CD14-positive monocyte (primary cell): ENCODE measurements at regions not wholly inside any gene's neighbourhood (a gene's known extent, or its start where the extent isn't known, plus 50 kb on each side); places are given as distances from the start of the nearest gene placed in this dataset.

ENCODE experiments used
- DNase-seq, 3 donors: peaks; one replicate each; pipeline ENCODE4 v3.0.0-alpha.2; 2011 to 2022
- H2AFZ ChIP-seq: 2 replicates; pipeline ENCODE4 v1.6.0; 2012; ENCODE audit warnings: mild to moderate bottlenecking, low read depth, low read length, inconsistent platforms; ENCODE audit not compliant: insufficient read depth, poor library complexity, severe bottlenecking
- H3K27ac ChIP-seq, 2 donors: 1 replicate in 1 of 2; 2 replicates in 1 of 2; pipeline ENCODE4 v1.5.1; 2012 to 2013; ENCODE audit warnings: low read length in 2 of 2, control low read depth in 1 of 2, inconsistent platforms in 1 of 2, low read depth in 1 of 2, mild to moderate bottlenecking in 1 of 2
- H3K27me3 ChIP-seq, 2 donors: one replicate each; pipeline versions ENCODE4 v1.6.0 to v1.6.1; 2011 to 2013; ENCODE audit warnings: low read length in 2 of 2; ENCODE audit not compliant: control insufficient read depth in 2 of 2, insufficient read depth in 2 of 2
- H3K36me3 ChIP-seq, 2 donors: replicated peaks in 1 of 2; 1 replicate in 1 of 2; 2 replicates in 1 of 2; pipeline versions ENCODE4 v1.5.1 to v1.6.1; 2012 to 2013; ENCODE audit warnings: low read length in 2 of 2, control low read depth in 1 of 2, inconsistent platforms in 1 of 2, mild to moderate bottlenecking in 1 of 2; ENCODE audit not compliant: insufficient read depth in 2 of 2, control insufficient read depth in 1 of 2
- H3K4me1 ChIP-seq, 2 donors: 1 replicate in 1 of 2; 2 replicates in 1 of 2; pipeline versions ENCODE4 v1.5.1 to v1.6.1; 2012 to 2013; ENCODE audit warnings: low read length in 2 of 2, control low read depth in 1 of 2, inconsistent platforms in 1 of 2, mild to moderate bottlenecking in 1 of 2, moderate library complexity in 1 of 2; ENCODE audit not compliant: insufficient read depth in 2 of 2, control insufficient read depth in 1 of 2
- H3K4me2 ChIP-seq: replicated peaks from 2 replicates; pipeline ENCODE3; 2012; ENCODE audit warnings: low read length, moderate library complexity, mild to moderate bottlenecking; ENCODE audit not compliant: poor library complexity, severe bottlenecking; ENCODE audit errors: extremely low read depth
- H3K4me3 ChIP-seq, 3 experiments: fragments of 200-600 bp in 1 of 3; sonication (generic) in 1 of 3; replicated peaks in 1 of 3; 1 replicate in 2 of 3; 2 replicates in 1 of 3; pipeline ENCODE4 v1.5.1; 2011 to 2013; ENCODE audit warnings: low read length in 3 of 3, mild to moderate bottlenecking in 3 of 3, control low read depth in 2 of 3, low read depth in 2 of 3, inconsistent platforms in 1 of 3, moderate library complexity in 1 of 3
- H3K79me2 ChIP-seq: 2 replicates; pipeline ENCODE4 v1.6.0; 2012; ENCODE audit warnings: mild to moderate bottlenecking, control low read depth, inconsistent platforms, low read length, moderate library complexity; ENCODE audit not compliant: insufficient read depth
- H3K9ac ChIP-seq: 2 replicates; pipeline ENCODE4 v1.6.0; 2017; ENCODE audit warnings: low read length, mild to moderate bottlenecking; ENCODE audit not compliant: insufficient read depth, poor library complexity, severe bottlenecking
- H3K9me3 ChIP-seq, 2 donors: replicated peaks in 1 of 2; 1 replicate in 1 of 2; 2 replicates in 1 of 2; pipeline versions ENCODE4 v1.5.1 to v1.6.1; 2012 to 2013; ENCODE audit warnings: low read length in 2 of 2, control low read depth in 1 of 2; ENCODE audit not compliant: control insufficient read depth in 1 of 2, insufficient read depth in 1 of 2
- H4K20me1 ChIP-seq: 2 replicates; pipeline ENCODE4 v1.6.0; 2012; ENCODE audit warnings: mild to moderate bottlenecking, low read length, control low read depth, moderate library complexity; ENCODE audit not compliant: insufficient read depth
- H3K27ac Mint-ChIP-seq, 7 donors: one replicate each; pipeline ENCODE4 v1.8.0; 2020; ENCODE audit warnings: mild to moderate bottlenecking in 7 of 7, mixed read lengths in 7 of 7, moderate library complexity in 6 of 7, inconsistent platforms in 2 of 7
- H3K27me3 Mint-ChIP-seq, 3 donors: one replicate each; pipeline ENCODE4 v1.8.0; 2021 to 2022; ENCODE audit warnings: low read depth in 3 of 3, mild to moderate bottlenecking in 3 of 3, mixed read lengths in 3 of 3, moderate library complexity in 3 of 3, inconsistent platforms in 1 of 3
- H3K36me3 Mint-ChIP-seq, 2 donors: one replicate each; pipeline ENCODE4 v1.8.0; 2020; ENCODE audit warnings: mixed read lengths in 2 of 2, inconsistent platforms in 1 of 2, mild to moderate bottlenecking in 1 of 2
- H3K4me1 Mint-ChIP-seq: one replicate; pipeline ENCODE4 v1.8.0; 2020; ENCODE audit warnings: mild to moderate bottlenecking, mixed read lengths
- H3K4me3 Mint-ChIP-seq, 2 donors: one replicate each; pipeline ENCODE4 v1.8.0; 2020; ENCODE audit warnings: mild to moderate bottlenecking in 2 of 2, mixed read lengths in 2 of 2, moderate library complexity in 1 of 2
- H3K9me3 Mint-ChIP-seq, 7 donors: one replicate each; pipeline ENCODE4 v1.8.0; 2020 to 2022; ENCODE audit warnings: mixed read lengths in 7 of 7, mild to moderate bottlenecking in 6 of 7, moderate library complexity in 6 of 7, inconsistent platforms in 2 of 7
- WGBS: methylation state at CpG from one replicate; pipeline ENCODE4 v1.1.5; 2013; ENCODE audit warnings: missing lambda C conversion rate; ENCODE audit not compliant: insufficient coverage; 5-methylcytosine and 5-hydroxymethylcytosine counted together
- intact Hi-C, 2 donors: fragments of 100-400 bp; cut with micrococcal nuclease; formaldehyde crosslinking; loops; one replicate each; pipeline versions ENCODE4 v1.15.0 to v1.15.1; 2023
- TF ChIP-seq, protein P1 (sequence below): fragments of 200-600 bp; IDR thresholded peaks from one replicate; pipeline ENCODE4 v1.8.0; 2022; ENCODE audit warnings: antibody characterized with exemption, mild to moderate bottlenecking

DNA sequence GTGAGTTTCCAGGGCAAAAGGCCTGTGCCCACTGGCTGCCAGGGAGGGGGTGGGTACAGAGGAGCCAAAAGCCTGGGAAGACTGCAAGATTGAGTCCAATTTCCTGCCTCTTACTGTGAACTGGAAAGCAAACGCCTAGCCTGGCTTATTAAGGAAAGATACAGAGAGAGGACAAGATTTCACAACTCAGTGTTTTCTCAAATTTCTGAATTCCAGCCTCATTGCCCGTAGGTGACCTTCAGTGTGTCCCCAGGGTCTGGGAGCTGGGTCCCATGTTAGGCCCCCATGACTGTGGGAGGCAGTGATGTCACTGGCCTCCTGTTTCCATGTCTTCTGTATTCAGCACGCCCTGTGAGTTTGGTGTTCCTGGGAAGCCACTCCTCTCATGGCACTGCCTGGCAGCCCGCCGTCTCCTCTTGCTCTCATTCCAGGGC lies 60.6 kb upstream of the PTPN3 start:
- intact Hi-C loops = no loop called here
- Mint-ChIP-seq H3K4me3 (no peak overlapping the region), H3K27me3 (peaks cover 9 to 16% (median 12%) of the 10 kb centered on the region in 3 donors), H3K9me3 (peaks cover 0 to 5% (median 0%) of the 10 kb centered on the region in 7 donors), H3K27ac (no peak overlapping the region), H3K36me3 (no peaks in the 10 kb centered on the region), H3K4me1 (no peaks in the 10 kb centered on the region)
- no peak for DNase-seq
- H3K9ac ChIP-seq = no peak overlapping the region
- H3K79me2 ChIP-seq = no peaks in the 10 kb centered on the region
- H2AFZ ChIP-seq = no peak overlapping the region
- H3K27ac ChIP-seq = no peak overlapping the region
- 88% methylated on average over 4 of the region's 5 CpGs for WGBS
- no peaks in the 10 kb centered on the region for H3K4me1 ChIP-seq
- peaks cover 0 to 4% of the 10 kb centered on the region in 2 donors for H3K27me3 ChIP-seq
- H3K36me3 ChIP-seq = no peaks in the 10 kb centered on the region
- H4K20me1 ChIP-seq = no peaks in the 10 kb centered on the region
- H3K4me2 ChIP-seq = no peak overlapping the region
- no peak overlapping the region for H3K4me3 ChIP-seq
- H3K9me3 ChIP-seq = no peaks in the 10 kb centered on the region
- TF ChIP-seq, protein P1, sequence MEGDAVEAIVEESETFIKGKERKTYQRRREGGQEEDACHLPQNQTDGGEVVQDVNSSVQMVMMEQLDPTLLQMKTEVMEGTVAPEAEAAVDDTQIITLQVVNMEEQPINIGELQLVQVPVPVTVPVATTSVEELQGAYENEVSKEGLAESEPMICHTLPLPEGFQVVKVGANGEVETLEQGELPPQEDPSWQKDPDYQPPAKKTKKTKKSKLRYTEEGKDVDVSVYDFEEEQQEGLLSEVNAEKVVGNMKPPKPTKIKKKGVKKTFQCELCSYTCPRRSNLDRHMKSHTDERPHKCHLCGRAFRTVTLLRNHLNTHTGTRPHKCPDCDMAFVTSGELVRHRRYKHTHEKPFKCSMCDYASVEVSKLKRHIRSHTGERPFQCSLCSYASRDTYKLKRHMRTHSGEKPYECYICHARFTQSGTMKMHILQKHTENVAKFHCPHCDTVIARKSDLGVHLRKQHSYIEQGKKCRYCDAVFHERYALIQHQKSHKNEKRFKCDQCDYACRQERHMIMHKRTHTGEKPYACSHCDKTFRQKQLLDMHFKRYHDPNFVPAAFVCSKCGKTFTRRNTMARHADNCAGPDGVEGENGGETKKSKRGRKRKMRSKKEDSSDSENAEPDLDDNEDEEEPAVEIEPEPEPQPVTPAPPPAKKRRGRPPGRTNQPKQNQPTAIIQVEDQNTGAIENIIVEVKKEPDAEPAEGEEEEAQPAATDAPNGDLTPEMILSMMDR = no peak

DNA sequence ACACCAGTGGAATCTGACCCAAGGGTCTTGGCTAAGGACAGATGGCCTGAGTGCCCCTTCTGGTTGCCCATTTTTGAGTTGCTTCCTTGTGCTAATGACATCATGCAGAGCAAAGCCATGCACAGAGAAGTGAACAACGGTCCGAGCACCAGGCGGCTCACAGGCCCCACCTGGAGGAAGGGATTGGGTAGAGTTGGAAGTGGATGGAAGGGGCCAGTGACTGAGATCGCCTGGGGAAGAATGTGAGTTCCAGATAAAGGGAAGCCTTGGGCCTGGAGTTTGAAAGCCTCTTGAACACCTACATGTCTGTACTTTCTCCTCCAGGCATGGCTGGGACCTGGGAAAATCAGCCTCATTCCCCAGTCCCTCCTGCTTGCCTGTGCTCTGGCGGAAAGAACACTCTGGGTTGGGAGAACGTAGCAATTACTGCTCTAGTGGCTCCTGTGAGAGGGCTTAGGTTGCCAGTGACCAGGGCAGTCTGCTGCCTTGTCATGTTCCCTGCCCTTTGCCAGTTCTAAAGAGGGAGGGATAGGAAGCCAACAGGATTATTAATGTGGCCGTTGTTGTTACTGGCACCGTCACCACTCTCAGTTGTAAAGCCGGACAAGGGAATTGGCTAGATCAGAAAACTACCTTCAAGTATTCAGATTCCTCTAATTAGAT lies 62.5 kb upstream of the PTPN3 start:
- H3K27ac Mint-ChIP-seq = peak overlapping the region in 1 of 7 donors; percentile 5
- H3K9me3 Mint-ChIP-seq = peaks cover 0 to 4% (median 0%) of the 10 kb centered on the region in 7 donors
- Histone ChIP-seq H2AFZ (no peak overlapping the region), H3K36me3 (no peaks in the 10 kb centered on the region), H3K4me3 (no peak overlapping the region), H3K9ac (no peak overlapping the region), H3K4me1 (no peaks in the 10 kb centered on the region), H3K27ac (no peak overlapping the region), H3K27me3 (peaks cover 0 to 4% of the 10 kb centered on the region in 2 donors), H4K20me1 (no peaks in the 10 kb centered on the region), H3K9me3 (no peaks in the 10 kb centered on the region), H3K4me2 (no peak overlapping the region), H3K79me2 (no peaks in the 10 kb centered on the region)
- no peaks in the 10 kb centered on the region for H3K36me3 Mint-ChIP-seq
- no peak for DNase-seq
- TF ChIP-seq, protein P1 = no peak
- H3K4me1 Mint-ChIP-seq = no peaks in the 10 kb centered on the region
- peak overlapping the region in 1 of 2 donors; percentile 7 for H3K4me3 Mint-ChIP-seq
- WGBS = 60% methylated on average over 1 of the region's 9 CpGs
- intact Hi-C loops = no loop called here
- peaks cover 15 to 23% (median 17%) of the 10 kb centered on the region in 3 donors for H3K27me3 Mint-ChIP-seq
